GM21447 (cell line): ENCODE measurements at regions not wholly inside any gene's neighbourhood (a gene's known extent, or its start where the extent isn't known, plus 50 kb on each side); places are given as distances from the start of the nearest gene placed in this dataset.

Experiments used
- ATAC-seq: cut with Tn5 transposase; IDR thresholded peaks from one replicate; pipeline ENCODE4 v1.9.1; 2021; ENCODE audit not compliant: unreplicated experiment

DNA sequence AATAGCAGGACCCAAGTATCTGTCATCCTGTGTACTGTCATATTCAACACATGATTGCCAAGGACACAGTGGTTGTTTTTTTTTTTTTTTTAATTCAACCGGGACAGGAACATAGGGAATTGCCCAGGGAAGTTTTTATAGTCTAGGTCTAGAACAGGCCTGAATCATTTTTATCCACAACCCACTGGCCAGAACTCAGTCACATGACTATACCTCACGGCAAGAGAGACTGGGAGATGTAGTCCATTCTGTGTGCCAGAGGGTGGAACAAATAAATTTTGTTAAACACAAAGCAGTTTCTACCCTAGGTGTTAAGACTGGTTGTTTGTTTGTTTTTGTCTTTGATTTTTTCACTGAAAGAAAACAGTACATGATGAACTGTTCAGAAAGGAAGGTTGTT lies 105.8 kb upstream of the SMARCA2 start:
- ATAC-seq = no peak

- no peak for ATAC-seq
These were observed 104.8 kb upstream of the SMARCA2 start for GRCh38 chr9:1910269-1910811.

- ATAC-seq = no peak
These were observed 101.4 kb upstream of the SMARCA2 start for GRCh38 chr9:1913631-1914330.

DNA sequence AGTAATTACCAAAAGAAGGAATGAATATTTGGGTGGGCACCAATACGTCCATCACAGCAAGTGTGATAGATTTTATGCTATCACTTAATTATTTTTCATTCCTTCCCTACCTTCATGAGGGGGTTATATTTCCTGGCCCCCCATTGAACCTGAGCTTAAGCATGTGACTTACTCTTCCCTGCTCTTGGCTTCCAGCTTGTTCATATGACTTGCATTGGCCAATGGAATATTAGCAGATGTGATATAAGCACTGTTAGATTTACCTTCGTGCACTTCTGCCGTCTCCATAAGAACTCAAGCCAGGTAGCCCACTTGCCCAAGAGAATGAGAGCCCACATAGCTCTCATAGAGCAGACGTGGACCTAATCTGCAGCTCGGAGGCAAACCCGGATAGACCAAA lies 99.1 kb upstream of the SMARCA2 start:
- ATAC-seq = no peak

DNA sequence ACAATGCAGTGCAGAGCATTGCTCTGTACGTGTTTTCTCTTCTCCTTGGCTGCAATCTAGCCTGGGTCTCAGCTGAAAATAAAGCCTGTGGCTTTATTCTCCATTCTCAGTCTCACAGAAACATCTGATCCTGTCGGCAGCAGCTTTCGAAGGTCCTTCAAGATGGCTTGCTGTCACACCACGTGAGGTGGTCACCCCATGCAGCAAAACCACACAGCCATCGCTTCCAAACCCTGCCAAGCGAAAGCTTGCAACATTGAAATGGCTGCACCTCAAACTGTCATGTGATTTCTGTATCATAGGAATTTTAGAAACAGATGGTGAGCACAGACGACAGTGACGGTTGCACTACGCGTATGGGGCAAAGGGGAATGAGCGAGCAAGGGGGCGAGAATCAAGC lies 98.5 kb upstream of the SMARCA2 start:
- no peak for ATAC-seq

DNA sequence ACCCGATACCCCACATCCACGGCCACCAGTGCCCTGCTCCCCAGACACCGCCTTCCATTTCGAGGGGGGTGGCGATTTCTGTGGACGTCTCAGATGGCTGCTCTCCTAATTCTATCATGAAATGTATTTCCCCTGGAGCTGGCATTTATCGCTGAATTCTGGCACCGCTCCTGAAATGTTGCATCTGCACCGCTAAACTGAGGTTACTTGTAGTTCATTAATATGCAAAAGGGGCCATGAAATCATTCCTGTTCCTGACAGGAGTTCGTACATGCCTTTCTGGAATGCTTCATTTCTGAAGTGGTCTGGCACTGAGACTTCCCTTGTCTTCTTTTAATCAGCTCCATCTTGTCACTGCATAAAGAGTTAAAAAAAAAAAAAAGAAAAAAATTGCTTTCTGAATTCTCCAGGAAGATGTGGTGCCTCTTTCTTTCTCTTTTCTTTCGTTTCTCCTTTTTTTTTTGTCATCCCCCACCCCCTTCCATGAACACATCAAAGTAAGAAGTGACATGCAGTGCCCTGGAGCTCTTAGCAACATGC lies 97.7 kb upstream of the SMARCA2 start:
- no peak for ATAC-seq

GRCh38 chr9:1918108-1918507 lies 97.0 kb upstream of the SMARCA2 start:
- ATAC-seq = no peak

GRCh38 chr9:1918622-1919021 lies 96.5 kb upstream of the SMARCA2 start:
- ATAC-seq = no peak

DNA sequence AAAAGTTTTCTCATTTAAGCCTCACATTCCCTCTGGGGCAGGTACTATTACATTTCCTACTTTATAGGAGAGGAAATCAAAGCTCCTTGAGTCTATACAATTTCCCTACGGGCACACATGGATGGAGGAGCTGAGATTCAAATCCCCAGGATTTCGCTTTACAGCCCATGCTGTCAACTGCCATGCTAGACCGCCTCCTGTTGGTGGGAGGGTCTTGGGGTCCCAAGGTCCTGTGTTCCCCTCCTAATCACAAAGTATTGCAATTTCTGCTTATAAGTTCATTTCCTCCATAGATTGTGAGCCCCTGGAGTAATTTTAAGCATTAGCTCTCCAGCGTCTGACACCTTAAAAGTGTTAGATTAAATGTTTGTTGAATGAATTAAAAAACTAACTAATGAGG lies 95.9 kb upstream of the SMARCA2 start:
- no peak for ATAC-seq

DNA sequence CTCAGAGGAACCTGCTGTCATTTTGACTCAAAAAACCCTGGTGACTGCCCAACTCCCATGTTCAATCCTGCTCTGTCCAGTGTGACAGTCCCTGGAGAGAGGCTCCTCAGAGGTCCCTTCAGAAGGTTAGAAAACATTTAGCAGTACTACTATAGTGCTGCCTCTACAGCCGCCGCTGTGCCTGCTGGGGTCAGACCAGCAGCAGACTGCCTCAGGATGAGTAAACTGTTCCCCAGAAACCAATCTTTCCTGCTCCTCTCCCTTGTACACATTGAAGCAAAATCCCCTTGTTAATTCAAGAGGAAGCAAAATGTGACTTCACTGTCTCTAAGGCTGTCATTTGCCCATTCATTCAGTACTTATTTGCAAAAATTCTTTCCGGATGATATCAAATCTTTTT lies 94.8 kb upstream of the SMARCA2 start:
- ATAC-seq = no peak

DNA sequence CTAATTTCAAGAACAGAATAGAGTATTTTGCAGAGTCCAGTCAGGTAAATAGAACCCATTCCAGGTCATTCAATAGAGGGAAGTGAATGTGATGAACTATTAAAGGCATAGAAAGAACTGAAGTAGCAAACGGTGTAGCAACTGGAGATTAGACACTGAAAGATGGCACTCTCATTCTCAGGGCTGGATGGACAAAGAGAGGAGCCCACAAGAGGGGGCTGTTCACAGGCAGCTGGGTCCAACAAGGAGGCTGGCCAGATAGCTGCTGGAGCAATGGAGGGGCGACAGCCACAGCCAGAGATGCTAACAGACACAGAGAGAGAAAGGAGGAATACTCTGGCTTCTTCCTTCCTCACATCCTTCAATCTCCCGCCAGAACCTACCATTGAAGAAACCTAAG lies 93.1 kb upstream of the SMARCA2 start:
- no peak for ATAC-seq

GRCh38 chr9:1927546-1927945 lies 87.6 kb upstream of the SMARCA2 start:
- no peak for ATAC-seq

GRCh38 chr9:1929134-1929533 lies 86.0 kb upstream of the SMARCA2 start:
- ATAC-seq = no peak

DNA sequence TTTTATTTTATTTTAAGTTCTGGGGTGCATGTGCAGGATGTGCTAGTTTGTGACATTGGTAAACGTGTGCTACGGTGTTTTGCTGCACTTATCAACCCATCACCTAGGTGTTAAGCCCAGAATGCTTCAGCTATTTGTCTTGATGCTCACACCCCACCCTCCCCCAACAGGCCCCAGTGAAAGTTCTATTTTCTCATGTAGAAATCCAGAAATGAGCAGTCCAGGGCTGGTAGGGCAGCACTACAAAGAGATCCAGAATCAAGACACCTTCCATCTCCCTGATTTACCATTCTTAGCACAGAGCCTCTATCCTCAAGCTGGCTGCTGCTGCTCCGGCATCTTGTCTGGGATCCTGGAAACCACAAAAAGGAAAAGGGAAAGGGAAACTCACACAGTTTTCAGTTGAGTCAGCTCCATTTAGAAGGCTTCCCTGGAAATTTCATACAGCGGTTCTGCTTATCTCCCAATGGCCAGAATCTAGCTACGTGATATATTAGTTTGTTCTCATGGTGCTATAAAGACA lies 85.4 kb upstream of the SMARCA2 start:
- peak; percentile 66 for ATAC-seq

- peak; percentile 40 for ATAC-seq
These were observed 84.9 kb upstream of the SMARCA2 start for GRCh38 chr9:1930245-1930736.

- ATAC-seq = peak; percentile 16
These were observed 77.0 kb upstream of the SMARCA2 start for GRCh38 chr9:1938135-1938534.

GRCh38 chr9:1938675-1939170 lies 76.4 kb upstream of the SMARCA2 start:
- peak; percentile 80 for ATAC-seq

DNA sequence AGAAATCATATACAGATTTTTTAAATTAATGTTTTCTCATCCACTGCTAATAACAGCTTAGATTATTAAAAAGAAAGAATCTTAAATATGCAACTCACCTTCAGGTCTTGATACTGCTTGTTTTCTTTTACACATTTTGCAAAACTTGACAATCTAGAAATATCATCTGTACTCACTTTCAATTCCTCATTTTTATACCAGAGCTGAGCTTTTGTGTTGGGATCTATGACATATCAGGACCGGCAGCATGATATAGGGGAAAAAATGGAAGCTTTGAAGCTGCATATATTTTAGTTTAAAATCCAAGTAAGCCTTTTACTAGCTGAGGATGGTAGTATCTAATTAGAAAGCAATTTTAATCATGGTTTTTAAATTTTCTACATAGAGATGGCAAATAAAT lies 75.7 kb upstream of the SMARCA2 start:
- peak; percentile 35 for ATAC-seq

DNA sequence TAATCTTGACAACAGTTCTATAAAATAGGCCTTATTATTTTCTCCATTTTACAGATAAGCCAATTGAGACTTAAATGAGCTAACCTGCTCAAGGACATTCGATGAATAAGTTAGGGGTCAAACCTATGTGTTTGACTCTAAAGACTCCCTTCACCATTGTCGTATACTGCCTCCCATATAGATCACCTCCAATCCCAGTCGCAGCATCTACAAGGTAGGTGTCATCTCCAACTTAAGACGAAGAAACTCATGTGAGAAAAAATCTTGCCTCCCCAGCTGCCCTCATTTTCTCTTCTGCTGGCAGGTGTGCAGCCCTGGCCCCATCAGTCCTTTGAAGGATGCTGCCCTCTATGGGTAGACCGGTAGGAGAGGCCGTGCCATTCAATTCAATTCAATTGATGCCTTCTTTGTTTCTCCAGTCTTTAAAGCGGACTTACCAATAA lies 75.2 kb upstream of the SMARCA2 start:
- ATAC-seq = peak; percentile 80

DNA sequence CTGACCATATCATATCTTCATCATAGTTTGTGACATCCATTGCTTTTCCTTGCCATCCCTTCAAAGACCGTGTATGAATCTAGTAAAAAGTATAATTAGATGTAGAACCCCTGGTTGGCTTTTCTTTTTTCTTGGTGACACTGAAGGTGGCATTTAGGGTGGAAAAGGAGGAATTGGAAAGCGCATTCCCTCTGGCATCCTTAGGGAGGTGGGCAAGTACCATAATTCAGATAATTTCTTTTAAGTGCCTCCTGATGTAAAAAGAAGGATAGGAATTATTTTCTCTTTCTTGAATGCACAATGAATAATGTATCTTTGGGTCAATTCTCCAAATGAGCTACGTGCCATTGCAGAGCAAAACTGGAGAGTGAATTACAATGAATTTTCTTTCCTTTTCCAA lies 73.2 kb upstream of the SMARCA2 start:
- no peak for ATAC-seq

DNA sequence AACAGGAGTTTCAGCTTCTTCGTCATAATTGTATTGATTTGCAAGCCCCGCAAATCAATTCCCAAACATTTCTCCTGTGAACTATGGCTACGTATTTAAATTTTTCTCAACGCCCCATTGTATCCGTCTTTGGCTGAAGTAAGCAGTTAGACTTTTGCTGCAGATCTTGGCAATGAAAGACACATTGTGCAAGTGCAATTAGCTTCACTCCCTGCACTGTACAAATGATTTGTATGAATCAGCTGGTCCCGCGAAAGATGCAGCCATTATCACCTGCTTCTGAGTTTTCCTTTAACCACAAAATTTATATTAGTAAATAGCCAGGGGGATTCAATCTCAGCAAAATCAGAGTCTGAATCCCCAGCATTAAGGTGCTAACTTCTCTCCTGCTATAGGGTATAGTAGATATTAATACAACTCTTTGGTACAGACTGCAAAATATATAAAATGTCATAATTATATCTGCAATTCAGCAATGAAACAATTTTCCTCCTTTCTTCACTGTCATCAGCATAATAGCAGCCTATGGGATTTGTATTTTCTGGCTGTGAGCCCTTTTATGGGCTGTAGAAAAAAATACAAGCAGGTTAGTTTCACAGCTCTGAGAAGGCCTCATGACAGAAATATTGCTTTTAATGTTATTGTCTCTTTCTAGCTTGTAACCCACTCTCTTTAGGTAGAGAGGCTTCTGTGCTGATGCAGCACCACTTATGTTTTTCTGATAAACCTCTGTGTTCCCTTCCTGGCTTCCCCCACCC lies 68.4 kb upstream of the SMARCA2 start:
- ATAC-seq = no peak
